COLO668 (cell line): ENCODE measurements at regions not wholly inside any gene's neighbourhood (a gene's known extent, or its start where the extent isn't known, plus 50 kb on each side); places are given as distances from the start of the nearest gene placed in this dataset.

Experiments
- DNase-seq: peaks from one replicate; lab custom pipeline; 2025; ENCODE audit not compliant: unreplicated experiment; lab: John Stamatoyannopoulos, UW

GRCh38 chr5:96140496-96140895 lies 178.8 kb upstream of the ELL2 start:
- no peak for DNase-seq

- no peak for DNase-seq
These were observed 178.4 kb upstream of the ELL2 start for GRCh38 chr5:96140084-96140483.

GRCh38 chr5:96134886-96135285 lies 173.2 kb upstream of the ELL2 start:
- DNase-seq = no peak

GRCh38 chr5:96133341-96134079 lies 171.9 kb upstream of the ELL2 start:
- no peak for DNase-seq

GRCh38 chr5:96129276-96129675 lies 167.6 kb upstream of the ELL2 start:
- no peak for DNase-seq

- no peak for DNase-seq
These were observed 166.7 kb upstream of the ELL2 start for GRCh38 chr5:96128204-96128864.

- no peak for DNase-seq
These were observed 165.9 kb upstream of the ELL2 start for GRCh38 chr5:96127538-96127937.

- no peak for DNase-seq
These were observed 163.7 kb upstream of the ELL2 start for GRCh38 chr5:96125231-96125891.

- no peak for DNase-seq
These were observed 162.9 kb upstream of the ELL2 start for GRCh38 chr5:96124589-96124988.

GRCh38 chr5:96123418-96123817 lies 161.8 kb upstream of the ELL2 start:
- DNase-seq = no peak

GRCh38 chr5:96121364-96121763 lies 159.7 kb upstream of the ELL2 start:
- DNase-seq = no peak

- DNase-seq = no peak
These were observed 158.5 kb upstream of the ELL2 start for GRCh38 chr5:96120120-96120519.

GRCh38 chr5:96117771-96118651 lies 156.4 kb upstream of the ELL2 start:
- DNase-seq = no peak

- DNase-seq = no peak
These were observed 153.6 kb upstream of the ELL2 start for GRCh38 chr5:96115147-96115807.

GRCh38 chr5:96114736-96115135 lies 153.1 kb upstream of the ELL2 start:
- no peak for DNase-seq

- DNase-seq = no peak
These were observed 151.7 kb upstream of the ELL2 start for GRCh38 chr5:96113170-96113939.

GRCh38 chr5:96112703-96113102 lies 151.1 kb upstream of the ELL2 start:
- no peak for DNase-seq

GRCh38 chr5:96112123-96112670 lies 150.5 kb upstream of the ELL2 start:
- DNase-seq = no peak

GRCh38 chr5:96111080-96111756 lies 149.6 kb upstream of the ELL2 start:
- no peak for DNase-seq
